Eye (tissue), 1 donor: ENCODE measurements at regions not wholly inside any gene's neighbourhood (a gene's known extent, or its start where the extent isn't known, plus 50 kb on each side); places are given as distances from the start of the nearest gene placed in this dataset.

ENCODE experiments used
- DNase-seq: peaks from one replicate; pipeline ENCODE4 v3.0.0-alpha.2; 2015

DNA sequence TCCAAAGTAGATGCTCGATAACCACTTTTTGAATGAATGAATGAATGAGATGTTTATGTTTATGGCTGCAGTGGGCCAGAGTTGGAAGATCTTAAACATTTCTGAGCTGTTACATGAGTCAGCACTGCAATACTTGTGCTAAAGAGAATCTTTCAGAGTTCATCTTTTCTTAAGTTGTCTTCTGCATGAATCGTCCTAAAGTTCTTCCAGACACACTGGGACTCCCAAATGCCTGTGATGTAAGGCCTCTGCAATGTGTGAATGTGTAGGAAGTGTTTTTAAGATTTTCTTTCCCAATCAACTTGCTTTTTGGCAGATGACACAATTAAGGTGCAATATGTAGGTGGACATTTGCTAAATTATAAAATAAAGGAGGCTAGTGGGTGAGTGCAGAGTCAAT, 50.3 kb upstream of the TRIM9 start:
- no peak for DNase-seq

DNA sequence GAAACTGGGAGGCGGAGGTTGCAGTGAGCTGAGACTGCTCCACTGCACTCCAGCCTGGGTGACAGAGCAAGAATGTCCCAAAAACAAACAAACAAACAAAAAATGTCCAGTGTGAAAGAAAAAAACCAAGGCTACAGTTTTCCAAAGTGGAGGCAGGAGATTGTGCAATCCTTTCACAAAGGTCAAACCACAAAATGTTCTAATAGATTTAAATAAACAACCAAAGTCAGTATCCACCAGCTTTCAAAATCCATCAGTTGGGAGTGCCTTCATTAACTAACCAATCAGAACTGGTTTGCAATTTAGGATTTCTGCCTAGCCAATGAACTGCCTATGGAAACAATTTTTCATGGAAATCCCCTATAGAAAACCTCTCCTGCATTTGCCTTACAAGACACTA, 52.3 kb upstream of the TRIM9 start:
- no peak for DNase-seq

DNA sequence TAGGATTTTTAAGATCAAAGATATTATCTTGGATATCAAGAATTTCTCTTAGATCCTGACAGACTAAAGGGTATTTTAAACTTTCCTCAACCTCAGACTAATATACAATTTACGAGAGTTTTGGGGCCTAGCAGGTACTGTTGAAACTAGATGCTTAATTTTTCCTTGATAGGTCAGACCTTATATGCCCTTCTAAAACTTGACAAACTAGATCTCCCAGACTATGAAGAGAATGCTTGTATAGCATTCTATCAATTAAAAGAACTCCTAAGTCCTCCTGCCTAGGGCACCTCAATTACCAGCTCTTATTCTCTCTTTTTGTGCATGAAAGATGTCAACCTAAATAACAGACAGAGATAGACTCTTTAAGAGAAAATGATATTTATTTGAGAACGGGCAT, 60.4 kb upstream of the TRIM9 start:
- DNase-seq = no peak

GRCh38 chr14:51157012-51157411, 62.1 kb upstream of the TRIM9 start:
- DNase-seq = peak; percentile 32

DNA sequence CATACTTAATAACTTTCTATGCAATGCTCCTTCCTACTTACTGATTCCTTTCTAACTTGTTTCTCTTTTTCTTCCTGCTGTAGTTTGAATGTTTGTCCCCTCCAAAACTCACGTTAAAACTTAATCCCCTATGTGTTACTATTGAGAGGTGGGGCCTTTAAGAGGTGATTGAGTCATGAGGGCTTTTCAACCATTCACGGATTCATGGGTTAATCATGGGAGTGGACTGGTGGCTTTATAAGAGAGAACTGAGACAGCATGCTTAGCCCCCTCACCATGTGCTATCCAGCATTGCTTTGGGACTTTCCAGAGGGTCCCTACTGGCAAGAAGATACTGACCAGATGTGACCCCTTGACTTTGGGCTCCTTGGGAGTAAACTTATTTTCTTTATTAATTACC, 66.0 kb upstream of the TRIM9 start:
- DNase-seq = no peak

- no peak for DNase-seq
Measured at GRCh38 chr14:51165415-51165814, 70.5 kb upstream of the TRIM9 start.

DNA sequence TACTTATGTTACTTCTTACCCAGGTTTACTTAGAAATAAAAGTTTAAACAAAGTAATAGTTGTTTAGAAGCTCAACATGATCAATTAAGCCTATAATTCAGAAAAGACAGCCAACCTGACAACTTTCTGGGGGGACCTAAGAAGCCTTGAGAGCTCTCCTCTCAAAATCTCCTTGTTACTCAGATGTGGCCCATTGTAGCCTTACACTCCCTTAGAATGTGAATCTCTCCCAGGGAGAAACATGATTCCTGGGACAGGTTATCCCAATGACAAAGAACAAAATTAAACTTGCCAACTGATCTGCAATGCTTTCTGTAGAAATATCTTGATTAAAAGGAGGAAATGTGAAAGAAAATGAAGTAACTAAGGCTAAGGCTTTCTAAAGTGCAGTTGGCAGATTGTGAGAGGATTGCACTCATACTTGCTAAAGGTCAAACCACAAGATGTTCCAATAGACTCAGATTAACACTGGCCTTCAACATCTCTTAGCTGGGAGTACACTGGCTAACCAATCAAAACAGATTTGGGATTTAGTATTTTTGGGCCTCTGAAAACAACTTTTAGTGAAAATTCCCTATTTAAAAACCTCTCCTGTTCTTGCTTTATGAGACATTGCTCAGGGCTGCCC, 72.3 kb upstream of the TMX1 start:
- no peak for DNase-seq

- no peak for DNase-seq
Measured at GRCh38 chr14:51168215-51168613, 71.8 kb upstream of the TMX1 start.

DNA sequence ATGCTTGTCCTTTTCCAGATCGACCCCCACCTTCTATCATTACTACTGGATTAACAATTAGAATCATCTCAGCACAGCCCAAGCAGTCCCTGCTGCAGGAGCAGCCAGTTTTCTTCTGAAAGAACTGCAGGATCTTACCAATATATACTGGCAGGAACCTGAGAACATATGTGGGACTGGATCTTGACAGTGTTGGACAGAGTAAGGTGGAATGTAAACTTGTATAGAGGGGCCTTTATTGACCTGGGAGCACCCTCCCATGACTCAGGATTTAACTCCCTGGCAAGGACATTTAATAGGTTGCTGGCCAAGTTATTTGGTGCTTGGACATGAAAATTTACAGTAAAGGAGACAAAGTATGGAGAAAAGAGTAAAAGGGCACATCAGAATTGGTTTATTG, 66.2 kb upstream of the TMX1 start:
- no peak for DNase-seq

DNA sequence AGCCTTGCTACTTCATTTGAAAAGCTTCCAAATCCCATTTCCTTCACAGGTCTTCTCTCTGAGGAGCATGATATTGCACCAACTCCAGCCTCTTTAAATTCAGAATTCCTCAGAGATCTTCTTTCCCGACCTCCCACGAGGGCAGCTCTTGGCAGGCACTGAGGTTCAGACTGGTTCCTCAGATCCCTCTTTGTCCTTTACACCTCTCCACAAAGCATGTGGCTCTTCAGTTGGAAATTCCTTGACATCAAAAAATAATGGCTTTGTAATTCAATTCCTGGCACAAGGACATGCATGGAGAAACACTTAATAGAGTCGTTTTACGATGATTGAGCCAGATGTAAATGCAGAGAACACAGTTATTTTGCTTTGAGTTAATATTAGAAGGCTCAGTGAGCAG, 63.2 kb upstream of the TMX1 start:
- DNase-seq = no peak

DNA sequence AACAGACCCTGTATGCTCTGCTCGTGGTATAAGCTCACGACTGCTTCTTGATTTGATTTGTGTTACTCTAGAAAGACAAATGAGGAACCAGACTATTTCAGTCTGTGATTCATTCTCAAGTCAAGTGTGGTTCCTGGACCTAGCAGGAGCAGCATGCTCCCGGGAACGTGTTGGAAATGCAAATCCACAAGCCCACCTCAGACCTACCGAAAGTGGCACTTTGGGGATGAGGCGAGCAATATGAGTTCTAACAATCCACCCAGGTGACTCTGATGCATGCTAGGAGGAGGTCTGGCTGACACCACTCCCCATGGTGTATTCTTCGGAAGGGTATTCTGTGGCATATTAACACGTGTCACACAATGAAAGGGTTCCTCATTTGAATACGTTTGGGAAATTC, 59.5 kb upstream of the TMX1 start:
- DNase-seq = no peak

DNA sequence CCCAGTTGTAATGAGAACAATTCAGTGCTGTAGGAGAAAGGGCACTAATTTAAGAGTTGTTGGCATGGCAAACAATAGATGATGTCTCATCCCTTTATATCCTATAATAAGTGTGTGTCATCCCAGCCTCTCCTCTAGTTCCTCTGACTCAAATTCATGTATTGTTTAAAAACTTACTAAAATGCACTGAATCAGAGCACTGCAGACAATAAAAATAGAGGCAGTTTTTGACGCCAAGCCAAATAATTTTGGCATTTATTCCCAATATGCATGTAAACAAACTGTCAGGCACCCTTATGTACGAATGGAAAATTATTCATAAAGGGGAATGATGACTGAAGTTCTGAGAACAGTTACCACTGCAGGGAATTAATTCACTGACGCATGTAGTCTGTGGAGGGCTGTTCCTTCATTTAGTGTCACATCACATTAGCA, 57.9 kb upstream of the TMX1 start:
- DNase-seq = peak; percentile 80

DNA sequence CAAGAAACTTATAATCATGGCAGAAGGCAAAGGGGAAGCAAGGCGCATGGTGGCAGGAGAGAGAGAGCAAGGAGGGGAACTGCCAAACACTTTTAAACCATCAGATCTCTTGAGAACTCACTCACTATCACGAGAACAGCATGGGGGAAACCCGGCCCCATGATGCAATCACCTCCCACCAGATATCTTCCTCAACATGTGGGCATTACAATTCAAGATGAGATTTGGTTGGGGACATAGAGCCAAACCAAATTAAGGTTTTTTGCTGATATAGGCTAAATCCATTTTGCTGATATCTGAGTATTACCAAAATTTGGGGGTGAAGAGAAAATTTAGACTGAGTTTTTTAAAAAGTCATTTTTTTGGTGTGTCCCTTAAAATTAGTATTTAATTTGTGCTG, 54.9 kb upstream of the TMX1 start:
- no peak for DNase-seq

GRCh38 chr14:51185754-51186153, 54.3 kb upstream of the TMX1 start:
- DNase-seq = no peak

- no peak for DNase-seq
Measured at GRCh38 chr14:51188566-51189185, 51.4 kb upstream of the TMX1 start.

DNA sequence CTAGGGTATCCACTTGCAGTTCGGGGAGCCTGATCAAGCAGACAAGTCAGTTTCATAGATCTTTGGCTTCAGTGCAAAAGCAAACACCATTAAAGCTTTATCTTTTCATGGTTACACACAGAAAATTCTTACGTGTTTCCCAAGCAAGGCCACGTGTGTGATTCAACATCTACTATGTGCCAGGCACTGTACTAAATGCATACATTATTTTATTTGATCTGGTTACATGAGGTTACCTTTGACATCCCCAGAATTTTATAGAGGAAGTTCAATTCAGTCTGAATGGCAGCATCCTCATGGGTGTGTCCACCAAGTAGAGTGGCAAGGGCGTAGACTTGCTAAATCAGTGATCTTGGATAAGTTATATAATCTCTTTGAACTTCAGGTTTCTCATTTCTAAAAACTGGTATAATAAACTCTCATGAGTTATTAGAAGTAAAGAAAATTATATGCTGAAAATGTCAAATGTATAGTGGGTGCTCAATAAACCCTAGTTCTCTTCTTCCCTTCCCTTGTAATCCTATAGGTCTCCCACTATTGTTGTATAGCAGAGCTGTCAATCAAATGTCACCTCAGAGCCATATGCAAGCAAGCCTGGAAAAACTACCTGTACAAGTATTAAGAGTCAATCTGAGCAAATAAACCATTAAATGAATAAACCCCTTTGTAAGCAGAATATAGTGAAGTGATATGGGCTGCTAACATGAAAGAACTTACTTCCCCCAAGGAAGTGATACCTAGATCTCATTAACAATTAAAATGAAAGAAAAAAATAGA, 50.3 kb upstream of the TMX1 start:
- DNase-seq = no peak
